Natural killer cell (primary cell): ENCODE measurements at regions not wholly inside any gene's neighbourhood (a gene's known extent, or its start where the extent isn't known, plus 50 kb on each side); places are given as distances from the start of the nearest gene placed in this dataset.

Source experiments
- ATAC-seq, 3 donors: fragments of 150-1000 bp in 2 of 3; fragments of 200-7000 bp in 1 of 3; cut with Tn5 transposase; 1 replicate in 1 of 3; 2 replicates in 2 of 3; pipeline ENCODE4 v1.10.0; 2021; ENCODE audit warnings: mild to moderate bottlenecking in 2 of 3, moderate library complexity in 2 of 3
- DNase-seq, 2 donors: peaks; one replicate each; pipeline versions ENCODE4 v3.0.0 to v3.0.0-alpha.2; 2013 to 2021; ENCODE audit warnings: mixed read lengths in 1 of 2
- H3K27ac ChIP-seq: one replicate; pipeline ENCODE4 v1.5.1; 2013; ENCODE audit warnings: mild to moderate bottlenecking, low read length
- H3K27me3 ChIP-seq: one replicate; pipeline ENCODE4 v1.6.1; 2013; ENCODE audit warnings: low read length; ENCODE audit not compliant: control insufficient read depth, insufficient read depth
- H3K36me3 ChIP-seq: one replicate; pipeline ENCODE4 v1.6.1; 2013; ENCODE audit warnings: low read length; ENCODE audit not compliant: control insufficient read depth, insufficient read depth
- H3K4me1 ChIP-seq: one replicate; pipeline ENCODE4 v1.6.1; 2013; ENCODE audit warnings: low read length; ENCODE audit not compliant: control insufficient read depth, insufficient read depth
- H3K4me3 ChIP-seq: one replicate; pipeline ENCODE4 v1.5.1; 2013; ENCODE audit warnings: low read length
- H3K9me3 ChIP-seq: one replicate; pipeline ENCODE4 v1.6.1; 2013; ENCODE audit warnings: low read length; ENCODE audit not compliant: control insufficient read depth, insufficient read depth
- H3K27ac Mint-ChIP-seq, 2 donors: one replicate each; pipeline ENCODE4 v1.8.0; 2022; ENCODE audit warnings: mild to moderate bottlenecking in 2 of 2, mixed read lengths in 2 of 2, moderate library complexity in 1 of 2
- H3K27me3 Mint-ChIP-seq, 2 donors: one replicate each; pipeline ENCODE4 v1.8.0; 2022; ENCODE audit warnings: low read depth in 2 of 2, mixed read lengths in 2 of 2
- H3K36me3 Mint-ChIP-seq: one replicate; pipeline ENCODE4 v1.8.0; 2022; ENCODE audit warnings: mixed read lengths
- H3K4me1 Mint-ChIP-seq, 2 donors: one replicate each; pipeline ENCODE4 v1.8.0; 2022; ENCODE audit warnings: mixed read lengths in 2 of 2
- H3K4me3 Mint-ChIP-seq: one replicate; pipeline ENCODE4 v1.8.0; 2022; ENCODE audit warnings: mild to moderate bottlenecking, moderate library complexity, mixed read lengths
- H3K9me3 Mint-ChIP-seq, 2 donors: one replicate each; pipeline ENCODE4 v1.8.0; 2022; ENCODE audit warnings: mixed read lengths in 2 of 2
- WGBS: methylation state at CpG from one replicate; pipeline ENCODE4 v1.1.7; 2013; ENCODE audit warnings: missing lambda C conversion rate; ENCODE audit not compliant: insufficient coverage; 5-methylcytosine and 5-hydroxymethylcytosine counted together
- intact Hi-C: fragments of 100-400 bp; cut with micrococcal nuclease; formaldehyde crosslinking; loops from one replicate; pipeline ENCODE4 v1.14.2; 2022
- TF ChIP-seq, protein P1 (sequence below): fragments of 200-600 bp; IDR thresholded peaks from one replicate; pipeline ENCODE4 v1.8.0; 2022; ENCODE audit warnings: antibody characterized with exemption

DNA sequence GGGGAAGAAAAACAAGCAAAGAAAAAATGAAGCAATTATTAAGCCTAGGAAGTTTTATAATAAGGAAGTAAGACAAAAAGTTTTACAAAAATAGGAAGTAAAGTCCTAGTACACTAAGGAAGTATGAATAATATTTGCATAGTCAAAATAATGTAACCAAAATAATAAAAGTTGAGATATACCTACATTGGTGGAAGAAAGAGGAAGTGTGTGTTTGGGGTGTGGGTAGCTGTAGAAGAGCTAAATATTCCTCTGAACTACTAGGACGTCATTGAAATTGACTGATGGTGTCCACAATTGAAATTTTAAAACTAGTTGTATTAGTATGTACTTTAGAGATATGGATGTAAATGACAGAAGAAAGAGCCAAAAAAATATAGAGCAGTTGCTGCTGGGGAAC is 228.4 kb upstream of the OTX2 start:
- no peaks in the 10 kb centered on the region for H3K36me3 Mint-ChIP-seq
- H3K27ac ChIP-seq: no peak overlapping the region
- DNase-seq: no peak

DNA sequence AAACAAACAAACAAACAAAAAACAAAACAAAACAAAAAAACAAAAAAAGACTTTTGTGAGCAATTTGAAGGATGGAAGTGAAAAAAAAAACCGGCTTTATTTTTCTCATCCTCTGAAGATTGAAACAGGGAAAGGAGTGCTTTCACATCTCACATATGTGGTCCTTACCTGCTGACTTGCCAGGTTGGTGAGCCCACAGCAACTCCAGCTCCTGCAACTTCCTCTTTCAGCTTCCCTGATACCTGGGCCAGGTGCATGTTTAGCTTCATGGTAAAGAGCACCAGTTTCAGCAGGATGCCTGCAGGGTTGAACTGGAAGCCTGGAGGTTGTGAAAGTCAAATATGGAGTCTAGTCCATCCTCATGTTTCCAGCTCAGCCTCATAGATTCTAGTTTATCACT is 221.2 kb upstream of the OTX2 start:
- no peaks in the 10 kb centered on the region for H3K27me3 Mint-ChIP-seq
- no peaks in the 10 kb centered on the region for H3K36me3 Mint-ChIP-seq
- no peak for DNase-seq

More for the DNA sequence above, 228.4 kb upstream of the OTX2 start:
- TF ChIP-seq, protein P1, sequence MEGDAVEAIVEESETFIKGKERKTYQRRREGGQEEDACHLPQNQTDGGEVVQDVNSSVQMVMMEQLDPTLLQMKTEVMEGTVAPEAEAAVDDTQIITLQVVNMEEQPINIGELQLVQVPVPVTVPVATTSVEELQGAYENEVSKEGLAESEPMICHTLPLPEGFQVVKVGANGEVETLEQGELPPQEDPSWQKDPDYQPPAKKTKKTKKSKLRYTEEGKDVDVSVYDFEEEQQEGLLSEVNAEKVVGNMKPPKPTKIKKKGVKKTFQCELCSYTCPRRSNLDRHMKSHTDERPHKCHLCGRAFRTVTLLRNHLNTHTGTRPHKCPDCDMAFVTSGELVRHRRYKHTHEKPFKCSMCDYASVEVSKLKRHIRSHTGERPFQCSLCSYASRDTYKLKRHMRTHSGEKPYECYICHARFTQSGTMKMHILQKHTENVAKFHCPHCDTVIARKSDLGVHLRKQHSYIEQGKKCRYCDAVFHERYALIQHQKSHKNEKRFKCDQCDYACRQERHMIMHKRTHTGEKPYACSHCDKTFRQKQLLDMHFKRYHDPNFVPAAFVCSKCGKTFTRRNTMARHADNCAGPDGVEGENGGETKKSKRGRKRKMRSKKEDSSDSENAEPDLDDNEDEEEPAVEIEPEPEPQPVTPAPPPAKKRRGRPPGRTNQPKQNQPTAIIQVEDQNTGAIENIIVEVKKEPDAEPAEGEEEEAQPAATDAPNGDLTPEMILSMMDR: no peak
- 6% methylated on average over 1 of the region's 1 CpG for WGBS
- intact Hi-C loops: no loop called here
- Mint-ChIP-seq H3K9me3 (peaks cover 0 to 9% of the 10 kb centered on the region in 2 donors), H3K27ac (no peak overlapping the region), H3K27me3 (no peaks in the 10 kb centered on the region), H3K4me1 (no peaks in the 10 kb centered on the region), H3K4me3 (no peak overlapping the region)
- Histone ChIP-seq H3K4me3 (no peak overlapping the region), H3K9me3 (no peaks in the 10 kb centered on the region), H3K4me1 (no peaks in the 10 kb centered on the region), H3K27me3 (no peaks in the 10 kb centered on the region), H3K36me3 (no peaks in the 10 kb centered on the region)
- no peak for ATAC-seq

DNA sequence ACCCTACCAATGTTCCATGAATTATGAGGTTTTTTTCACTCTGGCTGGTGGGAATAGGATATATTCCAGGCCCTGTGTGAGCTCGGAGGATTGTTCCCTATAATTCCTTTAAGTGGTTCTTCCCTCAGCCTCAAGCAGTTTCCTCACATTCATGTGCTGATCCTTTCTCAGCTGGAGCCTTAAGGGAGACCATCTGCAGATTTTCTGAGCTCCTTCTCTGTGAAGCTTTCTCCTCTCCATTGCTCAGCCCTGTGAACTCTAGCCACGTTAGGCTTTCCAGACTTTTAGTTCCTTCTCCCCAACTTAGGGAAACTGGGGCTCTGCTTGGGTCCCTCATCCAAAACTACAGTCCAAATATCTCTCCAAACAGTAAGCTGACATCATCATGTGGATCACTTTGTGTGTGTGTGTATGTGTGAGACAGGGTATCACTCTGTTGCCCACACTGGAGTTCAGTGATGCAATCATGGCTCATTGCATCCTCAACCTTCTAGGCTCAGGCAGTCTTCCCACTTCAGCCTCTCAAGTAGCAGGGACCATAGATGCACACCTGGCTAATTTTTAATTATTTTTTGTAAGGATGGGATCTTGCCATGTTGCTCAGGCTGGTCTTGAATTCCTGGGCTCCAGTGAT is 219.5 kb upstream of the OTX2 start:
- Histone ChIP-seq H3K9me3 (peaks cover 7% of the 10 kb centered on the region), H3K27ac (no peak overlapping the region), H3K4me3 (no peak overlapping the region), H3K4me1 (no peaks in the 10 kb centered on the region), H3K27me3 (peaks cover 2% of the 10 kb centered on the region), H3K36me3 (no peaks in the 10 kb centered on the region)
- 48% methylated on average over 2 of the region's 2 CpGs for WGBS
- H3K36me3 Mint-ChIP-seq: no peaks in the 10 kb centered on the region
- ATAC-seq (no peak), DNase-seq (no peak)
- TF ChIP-seq, protein P1: no peak
- no peaks in the 10 kb centered on the region for H3K27me3 Mint-ChIP-seq
- no peak overlapping the region for H3K27ac Mint-ChIP-seq
- H3K4me1 Mint-ChIP-seq: no peaks in the 10 kb centered on the region
- no peak overlapping the region for H3K4me3 Mint-ChIP-seq
- intact Hi-C loops: no loop called here
- peaks cover 2 to 10% of the 10 kb centered on the region in 2 donors for H3K9me3 Mint-ChIP-seq

More for the DNA sequence above, 221.2 kb upstream of the OTX2 start:
- peaks cover 2% of the 10 kb centered on the region for H3K27me3 ChIP-seq
- H3K4me1 ChIP-seq: no peaks in the 10 kb centered on the region
- H3K27ac Mint-ChIP-seq: no peak overlapping the region
- no peak for ATAC-seq
- no peaks in the 10 kb centered on the region for H3K4me1 Mint-ChIP-seq
- intact Hi-C loops: no loop called here
- no peaks in the 10 kb centered on the region for H3K36me3 ChIP-seq
- TF ChIP-seq, protein P1: no peak
- H3K9me3 ChIP-seq: peaks cover 7% of the 10 kb centered on the region
- H3K9me3 Mint-ChIP-seq: peaks cover 2 to 8% of the 10 kb centered on the region in 2 donors
- H3K4me3 Mint-ChIP-seq: no peak overlapping the region
- 72% methylated on average over 1 of the region's 1 CpG for WGBS
- H3K27ac ChIP-seq: no peak overlapping the region
- H3K4me3 ChIP-seq: no peak overlapping the region

DNA sequence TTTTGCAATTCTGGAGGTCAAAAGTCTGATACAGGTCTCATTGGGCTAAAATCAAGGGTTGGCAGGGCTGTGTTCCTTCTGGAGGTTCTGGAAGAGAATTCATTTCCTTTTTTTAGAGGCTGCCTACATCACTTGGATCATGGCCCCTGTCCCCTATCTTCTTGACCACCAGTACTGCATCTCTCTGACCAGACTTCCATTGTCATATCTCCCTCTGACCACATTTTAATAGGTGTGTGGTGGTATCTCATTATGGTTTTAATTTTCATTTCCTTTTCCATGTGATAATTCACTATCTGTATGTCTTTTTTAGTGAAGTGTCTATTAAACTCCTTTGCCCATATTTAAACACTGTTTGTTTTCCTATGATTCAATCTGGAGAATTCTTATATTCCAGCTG is 215.2 kb upstream of the OTX2 start:
- Mint-ChIP-seq H3K36me3 (no peaks in the 10 kb centered on the region), H3K4me1 (no peaks in the 10 kb centered on the region), H3K27ac (no peak overlapping the region), H3K9me3 (peaks cover 3 to 7% of the 10 kb centered on the region in 2 donors), H3K27me3 (no peaks in the 10 kb centered on the region), H3K4me3 (no peak overlapping the region)
- H3K9me3 ChIP-seq: peaks cover 3% of the 10 kb centered on the region
- no peaks in the 10 kb centered on the region for H3K4me1 ChIP-seq
- intact Hi-C loops: no loop called here
- no peak overlapping the region for H3K27ac ChIP-seq
- H3K4me3 ChIP-seq: no peak overlapping the region
- ATAC-seq (no peak), DNase-seq (no peak)
- TF ChIP-seq, protein P1: no peak
- H3K27me3 ChIP-seq: peaks cover 2% of the 10 kb centered on the region
- H3K36me3 ChIP-seq: no peaks in the 10 kb centered on the region
